ENCODE measurements at regions not wholly inside any gene's neighbourhood (a gene's known extent, or its start where the extent isn't known, plus 50 kb on each side); places are given as distances from the start of the nearest gene placed in this dataset.
A peak's percentile ranks its signal among the peaks of the same experiment; 100 is the strongest.

DNA sequence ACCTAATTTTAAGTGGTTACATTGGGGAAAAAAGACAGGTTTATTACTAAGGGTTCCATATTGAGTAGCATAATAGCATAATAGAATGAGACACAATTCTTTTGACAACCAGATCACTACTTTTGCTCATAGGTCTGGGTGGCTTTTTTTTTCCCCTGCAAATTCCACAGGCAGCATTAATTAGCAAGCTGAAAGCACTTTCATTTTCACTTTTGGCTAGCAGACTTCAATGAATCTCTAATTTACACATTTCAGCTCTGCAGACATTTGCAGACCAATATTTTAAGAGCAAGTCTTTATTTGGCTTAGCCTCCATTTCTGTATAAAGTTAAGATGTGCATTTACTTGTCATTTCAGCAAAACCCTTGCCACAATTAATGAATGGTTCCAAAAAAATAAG, 185.5 kb downstream of the NOL4 start:
- Histone ChIP-seq H3K4me3 (ENCODE audit: low read length) (no peak overlapping the region), H3K27me3 (ENCODE audit: control insufficient read depth, insufficient read depth, low read length) (no peaks in the 10 kb centered on the region), H3K4me1 (ENCODE audit: control insufficient read depth, insufficient read depth, low read length) (no peaks in the 10 kb centered on the region), H3K36me3 (ENCODE audit: control insufficient read depth, insufficient read depth, low read length) (no peaks in the 10 kb centered on the region), H3K9me3 (replicated peaks; ENCODE audit: control insufficient read depth, low read depth, low read length) (no peaks in the 10 kb centered on the region), H3K27ac (ENCODE audit: low read length) (no peak overlapping the region)
- no peak for DNase-seq

DNA sequence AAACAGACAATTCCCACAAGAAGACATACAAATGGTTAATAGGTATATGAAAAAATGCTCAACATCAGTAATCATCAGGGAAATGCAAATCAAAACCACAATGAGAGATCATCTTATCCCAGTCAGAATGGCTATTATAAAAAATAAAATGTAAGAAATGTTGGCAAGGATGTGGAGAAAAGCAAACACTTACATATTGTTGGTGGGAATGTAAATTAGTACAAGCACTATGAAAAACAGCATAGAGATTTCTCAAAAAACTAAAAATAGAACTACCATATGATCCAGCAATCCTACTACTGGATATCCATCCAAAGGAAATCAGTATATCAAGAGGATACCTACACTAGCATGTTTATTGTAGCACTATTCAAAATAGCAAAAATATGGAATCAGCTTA, 186.6 kb downstream of the NOL4 start:
- no peaks in the 10 kb centered on the region for H3K36me3 ChIP-seq (ENCODE audit: control insufficient read depth, insufficient read depth, low read length)
- DNase-seq = peak; percentile 3
- H3K4me1 ChIP-seq (ENCODE audit: control insufficient read depth, insufficient read depth, low read length) = no peaks in the 10 kb centered on the region

DNA sequence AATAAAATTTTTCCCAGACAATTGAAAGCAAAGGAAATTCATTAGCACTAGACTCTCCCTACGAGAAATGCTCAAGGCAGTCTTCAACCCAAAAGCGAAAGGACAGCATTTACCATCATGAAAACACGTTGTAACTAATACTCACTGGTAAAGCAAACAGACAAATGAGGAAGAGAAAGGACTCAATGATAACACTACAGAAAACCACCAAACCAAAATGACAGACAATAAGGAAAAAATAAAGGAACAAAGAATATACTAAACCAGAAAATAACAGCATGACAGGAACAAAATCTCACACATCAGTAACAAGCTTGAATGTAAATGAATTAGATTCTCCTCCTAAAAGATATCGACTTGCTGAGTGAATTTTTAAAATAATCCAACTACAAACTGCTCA, 190.7 kb downstream of the NOL4 start:
- Histone ChIP-seq H3K27ac (ENCODE audit: low read length) (no peak overlapping the region), H3K27me3 (ENCODE audit: control insufficient read depth, insufficient read depth, low read length) (no peaks in the 10 kb centered on the region), H3K36me3 (ENCODE audit: control insufficient read depth, insufficient read depth, low read length) (no peaks in the 10 kb centered on the region), H3K4me3 (ENCODE audit: low read length) (no peak overlapping the region), H3K4me1 (ENCODE audit: control insufficient read depth, insufficient read depth, low read length) (no peaks in the 10 kb centered on the region), H3K9me3 (replicated peaks; ENCODE audit: control insufficient read depth, low read depth, low read length) (no peaks in the 10 kb centered on the region)
- no peak for DNase-seq
- no CpG with 5 or more reads among the region's 4 CpGs for WGBS (ENCODE audit: insufficient coverage)

More for the DNA sequence above, 186.6 kb downstream of the NOL4 start:
- H3K27me3 ChIP-seq (ENCODE audit: control insufficient read depth, insufficient read depth, low read length) = no peaks in the 10 kb centered on the region
- H3K27ac ChIP-seq (ENCODE audit: low read length) = no peak overlapping the region
- H3K4me3 ChIP-seq (ENCODE audit: low read length) = no peak overlapping the region
- H3K9me3 ChIP-seq (replicated peaks; ENCODE audit: control insufficient read depth, low read depth, low read length) = no peaks in the 10 kb centered on the region

DNA sequence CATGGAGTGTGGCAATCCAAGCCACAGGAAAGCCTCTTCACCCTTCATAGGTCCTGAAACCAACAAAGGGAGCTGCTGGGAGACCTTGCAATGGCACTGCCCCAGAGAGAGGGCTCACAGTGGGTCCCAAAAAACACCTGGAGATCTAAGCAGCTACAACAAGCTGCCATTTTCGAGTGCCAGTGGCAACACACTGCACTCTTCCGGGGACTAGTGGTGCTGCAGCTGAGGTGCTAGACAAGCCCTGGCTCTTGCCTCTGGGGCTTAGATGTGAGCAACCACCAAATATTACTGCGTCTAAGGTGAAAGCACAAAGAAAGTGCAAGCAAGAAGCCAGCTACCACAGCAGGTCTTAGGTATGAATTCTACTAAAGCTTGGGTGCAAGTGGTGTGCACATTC, 192.9 kb downstream of the NOL4 start:
- Histone ChIP-seq H3K27ac (ENCODE audit: low read length) (no peak overlapping the region), H3K27me3 (ENCODE audit: control insufficient read depth, insufficient read depth, low read length) (no peaks in the 10 kb centered on the region), H3K36me3 (ENCODE audit: control insufficient read depth, insufficient read depth, low read length) (no peaks in the 10 kb centered on the region), H3K4me1 (ENCODE audit: control insufficient read depth, insufficient read depth, low read length) (no peaks in the 10 kb centered on the region), H3K4me3 (ENCODE audit: low read length) (no peak overlapping the region), H3K9me3 (replicated peaks; ENCODE audit: control insufficient read depth, low read depth, low read length) (no peaks in the 10 kb centered on the region)
- no peak for DNase-seq
- WGBS (ENCODE audit: insufficient coverage) = 67% methylated on average over 3 of the region's 3 CpGs

DNA sequence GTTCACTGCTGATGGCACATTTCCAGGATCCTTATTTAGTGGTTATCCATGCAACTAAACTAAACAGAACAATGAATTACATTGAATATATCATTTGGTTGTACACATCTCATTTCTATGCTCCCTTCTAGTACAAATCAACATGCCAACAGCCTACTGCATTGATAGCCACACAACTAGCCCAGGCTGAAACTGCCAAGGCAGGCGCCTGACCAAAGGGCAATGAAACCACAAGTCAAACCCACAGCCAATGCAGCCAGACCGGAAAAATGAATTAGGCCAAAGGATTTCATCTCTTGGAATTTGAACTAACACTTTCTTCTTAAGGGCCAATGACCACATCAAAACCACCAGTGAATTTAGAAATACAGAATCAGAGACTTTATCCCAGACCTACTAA, 196.4 kb downstream of the NOL4 start:
- no peak overlapping the region for H3K4me3 ChIP-seq (ENCODE audit: low read length)
- no peak overlapping the region for H3K27ac ChIP-seq (ENCODE audit: low read length)
- 100% methylated on average over 2 of the region's 2 CpGs for WGBS (ENCODE audit: insufficient coverage)
- no peaks in the 10 kb centered on the region for H3K36me3 ChIP-seq (ENCODE audit: control insufficient read depth, insufficient read depth, low read length)
- DNase-seq = no peak
- no peaks in the 10 kb centered on the region for H3K4me1 ChIP-seq (ENCODE audit: control insufficient read depth, insufficient read depth, low read length)
- no peaks in the 10 kb centered on the region for H3K9me3 ChIP-seq (replicated peaks; ENCODE audit: control insufficient read depth, low read depth, low read length)
- H3K27me3 ChIP-seq (ENCODE audit: control insufficient read depth, insufficient read depth, low read length) = no peaks in the 10 kb centered on the region

DNA sequence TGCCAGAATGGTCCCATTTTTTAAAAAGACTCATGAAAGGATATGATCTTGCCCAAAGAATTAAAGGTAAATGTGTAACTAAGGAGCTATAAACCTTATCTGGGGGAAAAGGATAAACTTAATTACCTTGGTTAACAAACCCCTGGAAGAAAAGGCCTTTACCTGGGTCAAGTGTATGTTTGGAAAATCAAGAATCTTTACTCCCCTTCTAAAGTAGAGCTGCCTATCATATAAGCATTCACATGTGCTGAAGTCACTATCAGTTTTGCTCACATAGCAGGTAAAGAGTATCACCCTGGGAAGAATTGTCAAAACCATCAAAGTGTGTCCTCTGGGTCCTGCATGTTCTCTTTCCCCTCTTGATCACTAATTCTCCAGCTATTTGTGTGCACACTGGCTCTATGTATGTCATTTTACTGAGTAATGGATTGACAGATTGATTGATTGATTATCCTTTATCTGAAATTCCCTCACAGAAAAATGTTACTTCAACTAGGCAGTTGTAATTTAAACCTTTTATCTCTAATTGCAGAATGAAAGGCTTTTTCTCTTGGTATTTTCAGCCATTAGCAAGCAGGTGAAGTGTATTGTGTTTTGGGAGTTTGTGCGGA, 199.4 kb downstream of the NOL4 start:
- Histone ChIP-seq H3K9me3 (replicated peaks; ENCODE audit: control insufficient read depth, low read depth, low read length) (no peaks in the 10 kb centered on the region), H3K36me3 (ENCODE audit: control insufficient read depth, insufficient read depth, low read length) (no peaks in the 10 kb centered on the region), H3K27ac (ENCODE audit: low read length) (no peak overlapping the region), H3K4me1 (ENCODE audit: control insufficient read depth, insufficient read depth, low read length) (no peaks in the 10 kb centered on the region), H3K27me3 (ENCODE audit: control insufficient read depth, insufficient read depth, low read length) (no peaks in the 10 kb centered on the region), H3K4me3 (ENCODE audit: low read length) (no peak overlapping the region)
- no peak for DNase-seq
- no CpG with 5 or more reads among the region's 1 CpG for WGBS (ENCODE audit: insufficient coverage)

DNA sequence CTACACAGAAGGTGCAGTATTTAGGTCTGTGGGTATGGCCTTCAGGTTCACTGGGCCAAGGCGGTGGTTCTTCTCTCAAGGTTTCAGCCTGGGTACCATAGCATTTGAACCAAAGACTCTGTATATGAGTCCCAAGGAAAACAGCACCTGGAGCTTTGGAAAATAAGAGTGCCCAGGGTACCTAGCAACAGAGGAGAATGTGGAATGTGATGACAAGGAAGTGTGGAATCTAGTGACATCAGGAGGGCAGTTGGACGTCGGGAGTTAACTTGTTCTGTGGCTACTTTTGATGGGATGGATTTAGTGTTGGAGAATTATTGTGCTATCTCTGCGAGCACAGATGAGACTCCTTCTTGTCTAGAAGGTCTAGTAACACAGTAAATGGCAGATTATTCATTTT, 201.2 kb downstream of the NOL4 start:
- no peaks in the 10 kb centered on the region for H3K9me3 ChIP-seq (replicated peaks; ENCODE audit: control insufficient read depth, low read depth, low read length)
- H3K27me3 ChIP-seq (ENCODE audit: control insufficient read depth, insufficient read depth, low read length) = no peaks in the 10 kb centered on the region
- H3K4me1 ChIP-seq (ENCODE audit: control insufficient read depth, insufficient read depth, low read length) = no peaks in the 10 kb centered on the region
- DNase-seq = no peak
- no peaks in the 10 kb centered on the region for H3K36me3 ChIP-seq (ENCODE audit: control insufficient read depth, insufficient read depth, low read length)
- WGBS (ENCODE audit: insufficient coverage) = 69% methylated on average over 3 of the region's 4 CpGs
- H3K27ac ChIP-seq (ENCODE audit: low read length) = no peak overlapping the region
- no peak overlapping the region for H3K4me3 ChIP-seq (ENCODE audit: low read length)

DNA sequence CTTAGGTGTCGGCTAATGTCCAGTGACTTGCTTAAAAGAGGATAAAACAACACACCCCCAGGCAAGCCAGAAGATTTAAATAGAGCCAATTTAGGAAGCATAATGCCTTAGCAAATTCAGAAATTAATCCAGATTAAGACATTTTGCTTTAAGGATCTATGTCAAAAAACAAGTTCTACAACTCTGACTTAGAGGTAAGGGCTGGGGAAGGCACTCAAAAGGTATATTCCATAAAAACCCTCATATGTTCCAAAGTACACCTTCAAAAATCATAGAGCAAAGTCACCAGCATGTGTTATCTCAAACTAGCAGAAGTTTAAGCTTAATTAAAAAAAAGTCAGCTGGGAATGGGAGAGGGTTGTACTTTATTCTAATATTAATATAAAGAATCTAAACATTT, 206.4 kb downstream of the NOL4 start:
- no CpG with 5 or more reads among the region's 1 CpG for WGBS (ENCODE audit: insufficient coverage)
- no peak overlapping the region for H3K4me3 ChIP-seq (ENCODE audit: low read length)
- H3K27me3 ChIP-seq (ENCODE audit: control insufficient read depth, insufficient read depth, low read length) = no peaks in the 10 kb centered on the region
- H3K27ac ChIP-seq (ENCODE audit: low read length) = no peak overlapping the region
- H3K4me1 ChIP-seq (ENCODE audit: control insufficient read depth, insufficient read depth, low read length) = no peaks in the 10 kb centered on the region
- no peaks in the 10 kb centered on the region for H3K36me3 ChIP-seq (ENCODE audit: control insufficient read depth, insufficient read depth, low read length)
- no peaks in the 10 kb centered on the region for H3K9me3 ChIP-seq (replicated peaks; ENCODE audit: control insufficient read depth, low read depth, low read length)
- no peak for DNase-seq

DNA sequence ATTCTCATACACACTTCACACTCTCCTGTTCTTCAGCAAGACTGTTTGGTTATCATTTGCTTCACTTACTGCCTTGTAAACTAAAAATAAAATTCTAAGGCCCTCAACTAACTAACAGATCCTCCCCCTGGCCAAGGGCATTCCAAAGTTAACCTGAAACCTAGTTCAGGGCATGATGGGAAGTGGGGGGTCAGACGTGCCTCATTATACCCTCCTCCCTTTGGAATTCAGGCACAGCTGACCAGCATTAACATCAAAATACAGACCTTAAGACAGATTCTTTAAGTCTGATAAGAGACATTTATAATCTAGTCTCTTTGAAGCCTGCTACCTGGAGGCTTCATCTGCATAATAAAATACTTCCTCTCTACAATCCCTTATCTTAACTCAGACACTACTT, 221.0 kb downstream of the NOL4 start:
- H3K36me3 ChIP-seq (ENCODE audit: control insufficient read depth, insufficient read depth, low read length) = no peaks in the 10 kb centered on the region
- no peaks in the 10 kb centered on the region for H3K4me1 ChIP-seq (ENCODE audit: control insufficient read depth, insufficient read depth, low read length)
- no CpG with 5 or more reads among the region's 1 CpG for WGBS (ENCODE audit: insufficient coverage)
- no peak overlapping the region for H3K27ac ChIP-seq (ENCODE audit: low read length)
- no peak overlapping the region for H3K4me3 ChIP-seq (ENCODE audit: low read length)
- H3K27me3 ChIP-seq (ENCODE audit: control insufficient read depth, insufficient read depth, low read length) = no peaks in the 10 kb centered on the region
- H3K9me3 ChIP-seq (replicated peaks; ENCODE audit: control insufficient read depth, low read depth, low read length) = no peaks in the 10 kb centered on the region
- no peak for DNase-seq

DNA sequence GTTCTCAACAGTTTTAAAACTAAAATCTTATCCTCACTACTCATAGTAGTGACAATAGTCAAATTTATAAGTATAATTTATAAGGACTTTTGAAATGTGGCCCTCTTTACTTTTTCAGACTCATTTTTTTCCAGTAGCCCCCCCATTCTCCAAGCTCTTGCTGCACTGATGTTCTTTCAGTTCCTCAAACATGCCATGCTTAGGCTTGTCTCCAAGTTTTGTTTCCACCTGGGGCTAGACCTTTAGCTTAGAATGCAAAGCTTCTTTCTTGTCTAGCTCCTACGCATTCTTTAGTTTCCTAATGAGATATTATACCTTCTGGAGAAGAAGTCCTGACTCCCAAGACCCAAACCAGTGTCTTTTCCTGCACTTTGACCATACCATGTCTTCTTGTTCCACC, 222.6 kb downstream of the NOL4 start:
- no peaks in the 10 kb centered on the region for H3K4me1 ChIP-seq (ENCODE audit: control insufficient read depth, insufficient read depth, low read length)
- no peaks in the 10 kb centered on the region for H3K36me3 ChIP-seq (ENCODE audit: control insufficient read depth, insufficient read depth, low read length)
- no peak for DNase-seq
- no CpG with 5 or more reads among the region's 1 CpG for WGBS (ENCODE audit: insufficient coverage)
- H3K27ac ChIP-seq (ENCODE audit: low read length) = no peak overlapping the region
- H3K9me3 ChIP-seq (replicated peaks; ENCODE audit: control insufficient read depth, low read depth, low read length) = no peaks in the 10 kb centered on the region
- H3K27me3 ChIP-seq (ENCODE audit: control insufficient read depth, insufficient read depth, low read length) = no peaks in the 10 kb centered on the region
- no peak overlapping the region for H3K4me3 ChIP-seq (ENCODE audit: low read length)

DNA sequence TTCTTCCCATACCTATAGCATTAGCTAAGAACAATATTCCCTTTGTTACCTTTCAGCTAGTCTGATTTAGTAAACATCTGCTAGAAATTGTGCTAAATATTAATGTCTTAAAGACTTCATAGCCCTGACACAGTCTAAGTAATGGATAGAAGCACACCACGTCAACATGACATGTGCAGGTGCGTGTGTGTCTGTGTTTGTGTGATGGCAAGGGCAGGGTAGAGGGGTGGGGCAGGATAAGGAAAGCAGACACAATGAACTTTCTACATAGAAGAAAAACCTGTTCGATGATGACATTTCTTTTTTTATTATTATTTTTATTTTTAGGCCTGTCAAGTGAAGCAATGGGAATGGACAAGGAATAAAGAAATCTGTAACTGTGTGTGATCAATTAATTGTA, 223.3 kb downstream of the NOL4 start:
- Histone ChIP-seq H3K36me3 (ENCODE audit: control insufficient read depth, insufficient read depth, low read length) (no peaks in the 10 kb centered on the region), H3K9me3 (replicated peaks; ENCODE audit: control insufficient read depth, low read depth, low read length) (no peaks in the 10 kb centered on the region), H3K27me3 (ENCODE audit: control insufficient read depth, insufficient read depth, low read length) (no peaks in the 10 kb centered on the region), H3K27ac (ENCODE audit: low read length) (no peak overlapping the region), H3K4me1 (ENCODE audit: control insufficient read depth, insufficient read depth, low read length) (no peaks in the 10 kb centered on the region), H3K4me3 (ENCODE audit: low read length) (no peak overlapping the region)
- WGBS (ENCODE audit: insufficient coverage) = no CpG with 5 or more reads among the region's 3 CpGs
- DNase-seq = no peak
